Fibroblast of skin of back (primary cell): ENCODE measurements at regions not wholly inside any gene's neighbourhood (a gene's known extent, or its start where the extent isn't known, plus 50 kb on each side); places are given as distances from the start of the nearest gene placed in this dataset.

ENCODE experiments used
- DNase-seq: peaks from one replicate; pipeline ENCODE4 v3.0.0-alpha.2; 2013

GRCh38 chr20:39897058-39897457, 792.0 kb downstream of the MAFB start:
- peak; percentile 100 for DNase-seq

- no peak for DNase-seq
Observed at GRCh38 chr20:39894067-39894466, 795.0 kb downstream of the MAFB start.

DNA sequence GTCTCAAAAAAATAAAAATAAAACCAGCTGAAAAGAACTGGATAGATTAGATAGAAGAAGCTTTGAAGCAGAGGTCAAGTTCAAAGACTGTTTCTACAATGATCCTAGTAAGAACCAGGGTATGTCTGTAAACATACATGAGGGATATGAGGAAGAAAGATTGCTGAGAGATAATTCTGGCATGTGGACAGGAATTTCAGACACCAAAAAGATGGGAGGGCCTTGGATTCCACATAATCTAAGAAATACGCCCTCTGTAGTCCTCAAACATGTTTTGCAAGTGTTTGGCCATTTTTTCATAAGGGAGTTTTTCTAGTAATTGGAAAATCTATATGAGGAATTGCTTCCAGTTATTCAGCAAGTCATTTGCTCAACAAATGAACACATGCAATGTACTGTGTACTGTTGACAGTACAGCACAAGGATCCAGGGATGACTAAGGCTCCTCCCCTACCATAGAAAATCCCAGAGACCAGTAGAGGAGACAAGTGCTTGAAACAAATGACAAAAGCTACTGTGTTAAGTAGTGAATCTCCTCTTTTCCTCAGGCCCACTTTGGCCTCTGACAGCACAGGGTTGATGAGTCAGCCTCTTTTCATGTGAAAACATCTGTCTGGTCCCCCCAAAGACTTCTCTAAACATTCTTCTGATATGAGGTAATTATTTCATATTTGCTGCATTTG, 795.9 kb downstream of the MAFB start:
- DNase-seq: peak; percentile 94

DNA sequence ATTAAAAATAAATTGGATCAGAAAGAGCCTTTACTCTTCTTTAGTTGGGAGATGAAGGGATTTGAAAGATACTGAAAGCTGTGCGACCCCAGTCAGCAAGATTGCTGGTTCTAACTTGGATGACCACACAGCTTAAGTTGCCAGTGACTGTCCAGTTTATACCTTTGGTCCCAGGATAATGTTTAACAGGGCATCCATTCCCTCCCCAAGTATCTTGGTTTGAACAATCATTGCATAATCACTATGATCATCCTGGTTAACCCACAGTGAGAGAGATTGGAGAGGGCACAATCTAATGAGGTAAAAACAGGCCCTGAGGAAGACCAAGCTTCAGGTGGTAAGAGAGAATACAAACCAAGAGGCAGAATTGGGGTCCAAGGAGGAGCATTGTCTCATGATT, 798.3 kb downstream of the MAFB start:
- DNase-seq: no peak

- DNase-seq: no peak
Observed at GRCh38 chr20:39888310-39888709, 800.7 kb downstream of the MAFB start.

- no peak for DNase-seq
Observed at GRCh38 chr20:39886650-39887190, 802.3 kb downstream of the MAFB start.

- DNase-seq: peak; percentile 97
Observed at GRCh38 chr20:39885975-39886649, 802.9 kb downstream of the MAFB start.

- DNase-seq: no peak
Observed at GRCh38 chr20:39882806-39883205, 806.2 kb downstream of the MAFB start.

DNA sequence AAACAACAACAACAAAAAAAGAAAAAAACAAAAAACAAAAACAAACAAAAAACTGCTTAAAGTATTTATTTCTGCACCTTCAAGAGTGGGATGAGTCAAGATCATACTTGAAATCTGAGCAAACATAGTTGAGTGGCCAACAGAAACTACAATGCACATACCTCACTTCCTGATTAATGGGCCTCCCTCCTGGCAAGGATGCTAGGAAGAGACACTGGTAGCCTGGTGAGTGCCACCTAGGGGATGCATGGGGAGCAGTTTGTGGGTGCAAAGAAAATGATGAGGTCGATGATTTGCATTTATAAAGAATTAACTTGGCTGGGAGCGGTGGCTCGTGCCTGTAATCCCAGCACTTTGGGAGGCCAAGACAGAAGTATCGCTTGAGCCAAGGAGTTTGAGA, 808.1 kb downstream of the MAFB start:
- DNase-seq: peak; percentile 46

DNA sequence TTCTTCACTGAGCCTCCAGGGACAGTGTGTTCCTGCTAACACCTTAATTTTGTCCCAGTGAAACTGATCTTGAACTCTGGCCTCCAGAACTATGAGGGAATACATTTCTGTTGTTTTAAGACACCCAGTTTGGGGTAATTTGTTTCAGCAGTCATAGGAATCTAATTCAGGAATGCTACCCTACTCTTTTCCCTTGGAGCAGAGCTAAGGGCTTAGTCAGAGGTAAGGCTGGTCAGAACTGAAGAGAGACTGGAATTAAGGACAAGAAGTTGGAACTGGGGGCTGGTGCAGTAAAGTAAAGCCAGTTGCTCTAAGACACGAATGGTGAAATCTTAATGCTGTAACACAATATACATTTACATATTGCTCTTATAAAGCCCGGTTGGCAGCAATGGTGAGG, 809.7 kb downstream of the MAFB start:
- peak; percentile 80 for DNase-seq

DNA sequence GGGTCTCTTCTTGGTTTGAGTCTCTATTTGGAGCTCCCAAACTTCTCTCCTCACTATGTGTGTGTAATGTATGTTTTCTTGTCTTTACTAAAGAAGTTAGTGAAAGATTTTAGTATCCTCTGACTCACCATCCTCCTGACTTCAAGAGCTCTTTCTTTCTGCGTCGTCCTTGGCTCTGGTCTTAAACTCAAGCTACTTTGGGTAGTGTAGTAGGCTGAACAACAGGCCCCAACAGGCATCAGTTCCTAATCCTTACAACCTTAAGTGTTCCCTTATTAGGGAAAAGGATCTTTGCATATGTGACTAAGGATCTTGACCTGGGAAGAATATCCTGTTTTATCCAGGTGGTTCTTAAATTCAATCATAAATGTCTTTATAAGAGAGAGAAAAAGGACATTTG, 810.2 kb downstream of the MAFB start:
- DNase-seq: peak; percentile 44

DNA sequence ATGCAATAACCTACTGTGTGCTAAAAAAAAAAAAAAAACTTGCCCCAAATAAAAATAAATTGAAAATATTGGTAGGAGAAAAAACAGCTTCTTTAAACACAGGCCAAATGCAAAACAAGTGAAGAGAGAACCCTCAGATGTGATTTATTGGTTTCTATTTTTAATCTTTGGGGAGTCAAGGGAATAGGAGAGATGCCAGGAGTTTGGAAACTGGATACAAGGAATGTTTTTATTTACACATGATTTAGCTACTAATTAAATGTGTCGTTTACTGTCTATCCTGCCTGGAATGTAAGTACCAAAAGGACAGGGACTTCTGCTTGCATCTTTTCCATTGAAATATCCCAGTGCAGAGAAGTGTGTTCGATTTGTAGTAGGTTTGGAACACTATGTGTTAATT, 810.7 kb downstream of the MAFB start:
- no peak for DNase-seq

DNA sequence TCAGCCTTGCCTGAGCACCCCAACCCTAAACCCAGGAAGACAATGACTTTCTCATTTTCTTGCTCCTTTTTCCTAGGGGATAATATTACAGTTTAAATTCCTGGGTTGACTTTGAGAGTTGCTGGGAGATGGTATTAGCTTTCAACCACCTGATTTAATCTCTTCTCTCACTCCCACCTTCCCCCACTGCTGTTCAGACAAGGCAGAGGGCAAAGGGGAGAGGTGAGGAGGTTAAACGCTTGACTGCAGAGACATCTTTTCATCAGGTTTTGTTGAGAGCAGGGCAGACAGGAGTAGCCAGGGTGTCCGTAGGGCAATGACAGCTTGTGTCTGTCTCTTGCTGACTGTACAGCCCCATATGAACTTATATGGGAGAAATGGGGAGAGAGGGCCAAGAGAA, 811.2 kb downstream of the MAFB start:
- DNase-seq: no peak

GRCh38 chr20:39876976-39877635, 811.9 kb downstream of the MAFB start:
- DNase-seq: peak; percentile 76

- DNase-seq: no peak
Observed at GRCh38 chr20:39875492-39876110, 813.4 kb downstream of the MAFB start.

GRCh38 chr20:39874049-39874893, 814.8 kb downstream of the MAFB start:
- peak; percentile 72 for DNase-seq

- DNase-seq: no peak
Observed at GRCh38 chr20:39873286-39873685, 815.8 kb downstream of the MAFB start.

- no peak for DNase-seq
Observed at GRCh38 chr20:39871013-39871412, 818.0 kb downstream of the MAFB start.

GRCh38 chr20:39865446-39865845, 823.6 kb downstream of the MAFB start:
- DNase-seq: no peak

DNA sequence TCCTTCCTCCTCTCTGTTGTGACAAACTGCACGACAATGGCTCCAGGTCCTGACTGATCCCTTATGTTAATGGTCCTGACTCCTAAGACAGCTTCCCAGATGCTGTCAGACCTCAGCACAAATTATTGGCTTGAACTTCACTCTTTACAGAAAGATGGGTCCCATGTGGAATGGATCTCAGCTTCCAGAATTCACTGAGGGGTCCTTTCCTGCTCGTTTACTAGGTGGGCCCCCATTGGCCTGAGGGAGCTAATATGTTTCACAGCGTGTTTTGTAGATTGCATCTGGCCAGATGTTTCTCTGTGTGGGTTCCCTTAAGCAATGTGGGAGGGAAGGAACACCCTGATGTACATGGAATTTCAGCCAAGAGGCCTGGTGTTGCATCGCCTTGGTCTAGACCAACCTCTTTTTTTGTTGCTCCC, 826.6 kb downstream of the MAFB start:
- DNase-seq: no peak

GRCh38 chr20:39861381-39861780, 827.7 kb downstream of the MAFB start:
- no peak for DNase-seq

GRCh38 chr20:39857835-39858234, 831.2 kb downstream of the MAFB start:
- DNase-seq: no peak
